GM13976 (cell line): ENCODE measurements at regions not wholly inside any gene's neighbourhood (a gene's known extent, or its start where the extent isn't known, plus 50 kb on each side); places are given as distances from the start of the nearest gene placed in this dataset.

Experiments
- DNase-seq: peaks from one replicate; pipeline ENCODE4 v3.0.0; 2012; ENCODE audit warnings: low spot score
- CTCF ChIP-seq: IDR thresholded peaks from 2 replicates; pipeline ENCODE4 v1.5.1; 2012; ENCODE audit warnings: borderline replicate concordance, mild to moderate bottlenecking; ENCODE audit not compliant: insufficient read depth; ENCODE audit errors: extremely low read depth, missing control alignments, control extremely low read depth
- in situ Hi-C: fragments of 300-500 bp; cut with MboI; formaldehyde crosslinking; loops from one replicate; pipeline ENCODE4 v1.12.0; 2022; ENCODE audit warnings: low sequenced_read_pairs, mixed read lengths, inconsistent platforms; ENCODE audit not compliant: unreplicated experiment

- no peak for DNase-seq
- TF ChIP-seq CTCF: no peak
- in situ Hi-C loops: no loop called here
Measured at GRCh38 chr1:240693036-240693435, 81.1 kb upstream of the GREM2 start.

GRCh38 chr1:240691909-240692705 is 80.2 kb upstream of the GREM2 start:
- in situ Hi-C loops: no loop called here
- TF ChIP-seq CTCF: peak; percentile 23
- no peak for DNase-seq

DNA sequence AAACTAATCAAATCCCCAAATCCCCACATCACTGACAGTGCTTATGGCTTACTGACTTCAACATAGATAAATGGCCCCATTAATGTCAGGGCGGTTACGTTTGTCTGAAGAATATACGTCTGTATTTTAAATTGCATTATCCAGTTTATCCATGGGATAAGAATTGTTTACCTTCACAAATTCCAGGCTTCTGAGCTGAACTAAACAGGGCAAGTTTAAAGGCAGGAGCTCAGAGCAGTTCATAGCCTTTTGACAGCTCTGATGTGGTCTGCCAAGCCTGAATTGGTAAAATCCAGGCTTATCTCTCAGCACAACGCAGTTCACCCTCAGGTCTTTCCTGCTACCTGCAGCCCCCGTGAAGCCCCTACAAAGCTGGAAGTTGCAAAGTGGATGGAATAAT is 79.5 kb upstream of the GREM2 start:
- no peak for DNase-seq
- in situ Hi-C loops: no loop called here
- TF ChIP-seq CTCF: no peak

DNA sequence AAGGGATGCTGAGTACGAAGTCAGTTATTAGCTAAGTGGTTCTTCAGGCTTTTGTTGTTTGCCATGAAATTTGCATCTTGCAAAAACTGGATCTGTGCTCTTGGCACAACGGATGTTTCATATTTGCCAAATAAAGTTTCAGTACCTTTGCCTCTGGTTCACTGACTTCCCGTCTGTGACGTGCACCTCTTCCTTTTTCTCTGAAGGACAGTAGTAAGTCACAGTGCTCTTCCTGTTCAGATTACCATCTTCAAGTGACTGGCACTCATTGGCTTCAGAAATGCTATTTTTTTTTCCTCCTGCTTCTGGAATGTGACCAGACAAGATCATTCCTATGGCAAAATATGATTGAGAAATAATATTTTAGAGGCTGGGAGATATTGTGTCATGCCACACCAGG is 75.9 kb upstream of the GREM2 start:
- TF ChIP-seq CTCF: no peak
- in situ Hi-C loops: no loop called here
- DNase-seq: no peak

DNA sequence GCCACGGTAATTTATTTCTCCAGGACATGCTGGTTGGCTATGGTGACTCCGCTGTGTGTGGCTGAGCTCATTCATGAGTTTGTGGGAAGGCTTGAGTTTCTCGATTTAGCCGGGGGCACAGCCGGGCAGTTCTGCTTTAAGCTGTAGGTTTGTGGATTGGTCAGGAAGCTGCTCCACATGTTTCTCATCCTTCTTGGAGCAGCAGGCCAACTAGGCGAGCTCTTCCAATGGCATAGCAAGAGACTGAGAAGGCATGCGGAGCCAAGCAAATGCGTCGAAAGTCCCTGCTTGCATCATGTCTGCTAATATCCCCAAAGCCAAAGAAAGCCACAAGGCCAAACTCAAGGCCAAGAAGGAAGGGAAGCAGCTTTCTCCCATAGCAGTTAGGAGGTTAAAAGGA is 71.6 kb upstream of the GREM2 start:
- in situ Hi-C loops: no loop called here
- DNase-seq: no peak
- no peak for TF ChIP-seq CTCF

DNA sequence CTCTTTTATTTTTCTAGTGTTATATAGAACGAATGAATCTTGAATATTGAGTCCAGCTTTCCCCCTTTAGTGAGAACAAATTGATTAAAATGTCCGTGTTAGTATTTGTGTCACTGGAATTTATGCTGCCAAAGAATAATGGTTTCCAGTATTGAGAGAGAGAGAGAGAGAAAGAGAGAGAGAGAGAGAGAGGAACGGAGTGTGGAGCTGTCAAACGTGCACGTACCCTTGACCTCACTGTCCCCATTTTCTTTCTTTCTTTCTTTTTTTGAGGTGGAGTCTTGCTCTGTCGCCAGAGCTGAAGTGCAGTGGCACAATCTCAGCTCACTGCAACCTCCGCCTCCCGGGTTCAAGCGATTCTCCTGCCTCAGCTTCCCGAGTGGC is 70.9 kb upstream of the GREM2 start:
- in situ Hi-C loops: no loop called here
- no peak for DNase-seq
- TF ChIP-seq CTCF: no peak

- no peak for TF ChIP-seq CTCF
- in situ Hi-C loops: no loop called here
- no peak for DNase-seq
Measured at GRCh38 chr1:240682166-240682858, 70.4 kb upstream of the GREM2 start.
